ENCODE measurements at regions not wholly inside any gene's neighbourhood (a gene's known extent, or its start where the extent isn't known, plus 50 kb on each side); places are given as distances from the start of the nearest gene placed in this dataset.
A peak's percentile ranks its signal among the peaks of the same experiment; 100 is the strongest.

GRCh38 chr2:195029804-195030654, 627.0 kb upstream of the SLC39A10 start:
- Histone ChIP-seq H3K9ac (ENCODE audit: low read length) (no peak overlapping the region), H3K4me2 (ENCODE audit: low read length, poor library complexity, severe bottlenecking) (no peak overlapping the region), H3K36me3 (ENCODE audit: control insufficient read depth in 1 of 2, insufficient read depth in 2 of 2, low read depth in 1 of 2, low read length in 2 of 2) (no peaks in the 10 kb centered on the region), H3K79me1 (replicated peaks; ENCODE audit: low read length, poor library complexity, severe bottlenecking) (no peaks in the 10 kb centered on the region), H3K4me1 (ENCODE audit: control insufficient read depth, insufficient read depth, low read depth, low read length) (no peaks in the 10 kb centered on the region), H2AK5ac (ENCODE audit: low read length, severe bottlenecking) (no peak overlapping the region), H2BK120ac (ENCODE audit: low read depth, low read length) (no peak overlapping the region), H2BK12ac (ENCODE audit: low read length in 2 of 2) (no peak overlapping the region), H4K91ac (ENCODE audit: low read length) (no peak overlapping the region), H3K4ac (ENCODE audit: low read depth in 1 of 2, low read length in 2 of 2) (no peak overlapping the region), H3K9me3 (ENCODE audit: control insufficient read depth, low read length) (no peaks in the 10 kb centered on the region), H3K4me3 (ENCODE audit: insufficient read depth in 1 of 2, low read depth in 1 of 2, low read length in 2 of 2) (no peak overlapping the region), H3K23ac (ENCODE audit: low read length in 2 of 2) (no peak overlapping the region), H3K27ac (ENCODE audit: low read length, poor library complexity, severe bottlenecking) (no peak overlapping the region), H3K18ac (ENCODE audit: low read depth in 1 of 2, low read length in 2 of 2) (no peak overlapping the region), H2BK15ac (ENCODE audit: low read depth, poor library complexity, severe bottlenecking) (no peak overlapping the region), H2AFZ (ENCODE audit: low read depth, low read length) (no peak overlapping the region), H4K8ac (ENCODE audit: low read length) (no peak overlapping the region), H3K14ac (ENCODE audit: low read length in 2 of 2) (no peak overlapping the region), H3K27me3 (ENCODE audit: control insufficient read depth in 1 of 2, insufficient read depth in 1 of 2, low read length in 2 of 2) (no peaks in the 10 kb centered on the region), H2BK5ac (ENCODE audit: low read depth, low read length, poor library complexity, severe bottlenecking) (no peak overlapping the region)
- no CpG with 5 or more reads among the region's 4 CpGs for WGBS
- DNase-seq, result no peak

DNA sequence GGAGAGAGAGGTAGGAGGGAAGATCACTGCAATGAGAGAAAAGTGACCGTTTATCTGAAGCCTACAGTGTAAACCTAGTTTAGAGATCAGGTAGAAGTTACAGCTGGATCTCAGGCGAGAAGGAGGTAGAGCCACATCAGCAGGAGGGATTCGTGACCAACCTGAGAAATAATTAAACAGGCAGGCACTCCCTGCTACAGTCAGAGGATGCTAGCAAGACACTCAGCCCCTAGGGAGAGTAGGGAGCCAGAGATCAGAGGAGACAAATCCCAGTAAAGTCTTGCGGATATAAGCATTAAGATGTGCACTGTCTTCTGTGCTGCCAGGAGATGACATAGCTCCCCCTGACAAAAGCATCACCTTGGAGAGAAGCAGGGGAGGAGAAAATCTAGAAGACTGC, 629.1 kb upstream of the SLC39A10 start:
- H3K9ac ChIP-seq (ENCODE audit: low read length), result no peak overlapping the region
- no peak overlapping the region for H2BK5ac ChIP-seq (ENCODE audit: low read depth, low read length, poor library complexity, severe bottlenecking)
- H3K23ac ChIP-seq (ENCODE audit: low read length in 2 of 2), result no peak overlapping the region
- no peak overlapping the region for H3K4me3 ChIP-seq (ENCODE audit: insufficient read depth in 1 of 2, low read depth in 1 of 2, low read length in 2 of 2)
- no peak overlapping the region for H3K14ac ChIP-seq (ENCODE audit: low read length in 2 of 2)
- no peak overlapping the region for H2AFZ ChIP-seq (ENCODE audit: low read depth, low read length)
- no peaks in the 10 kb centered on the region for H3K79me1 ChIP-seq (replicated peaks; ENCODE audit: low read length, poor library complexity, severe bottlenecking)
- no peaks in the 10 kb centered on the region for H3K36me3 ChIP-seq (ENCODE audit: control insufficient read depth in 1 of 2, insufficient read depth in 2 of 2, low read depth in 1 of 2, low read length in 2 of 2)
- no peak overlapping the region for H3K4ac ChIP-seq (ENCODE audit: low read depth in 1 of 2, low read length in 2 of 2)
- no peak overlapping the region for H3K27ac ChIP-seq (ENCODE audit: low read length, poor library complexity, severe bottlenecking)
- no peak overlapping the region for H4K8ac ChIP-seq (ENCODE audit: low read length)
- WGBS, result 70% methylated on average over 4 of the region's 4 CpGs
- H3K4me1 ChIP-seq (ENCODE audit: control insufficient read depth, insufficient read depth, low read depth, low read length), result no peaks in the 10 kb centered on the region
- no peaks in the 10 kb centered on the region for H3K9me3 ChIP-seq (ENCODE audit: control insufficient read depth, low read length)
- no peak overlapping the region for H2BK12ac ChIP-seq (ENCODE audit: low read length in 2 of 2)
- no peak overlapping the region for H3K18ac ChIP-seq (ENCODE audit: low read depth in 1 of 2, low read length in 2 of 2)
- H4K91ac ChIP-seq (ENCODE audit: low read length), result no peak overlapping the region
- no peak for DNase-seq
- no peak overlapping the region for H2BK15ac ChIP-seq (ENCODE audit: low read depth, poor library complexity, severe bottlenecking)
- H2AK5ac ChIP-seq (ENCODE audit: low read length, severe bottlenecking), result no peak overlapping the region
- no peak overlapping the region for H3K4me2 ChIP-seq (ENCODE audit: low read length, poor library complexity, severe bottlenecking)
- H3K27me3 ChIP-seq (ENCODE audit: control insufficient read depth in 1 of 2, insufficient read depth in 1 of 2, low read length in 2 of 2), result no peaks in the 10 kb centered on the region
- no peak overlapping the region for H2BK120ac ChIP-seq (ENCODE audit: low read depth, low read length)

DNA sequence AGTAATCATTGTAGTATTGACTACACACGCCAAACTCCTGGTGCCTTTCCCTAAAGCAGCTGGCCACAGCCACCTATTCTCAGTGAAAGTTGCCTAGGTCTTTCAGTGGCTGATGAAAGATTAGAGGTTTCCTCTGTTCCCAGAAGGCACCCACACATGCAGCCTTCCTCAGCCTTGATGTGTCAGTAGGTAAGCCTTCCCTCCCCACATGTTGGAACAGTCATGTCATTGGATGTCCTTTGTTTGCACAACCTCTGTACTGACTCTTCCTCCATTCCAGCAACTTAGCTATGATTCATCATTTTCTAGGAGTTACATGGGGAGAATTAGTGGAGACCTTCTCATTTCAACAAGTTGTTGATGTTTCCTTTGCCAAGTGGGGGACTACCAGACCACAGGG, 630.8 kb upstream of the SLC39A10 start:
- H3K4me2 ChIP-seq (ENCODE audit: low read length, poor library complexity, severe bottlenecking), result no peak overlapping the region
- H3K27ac ChIP-seq (ENCODE audit: low read length, poor library complexity, severe bottlenecking), result no peak overlapping the region
- H3K14ac ChIP-seq (ENCODE audit: low read length in 2 of 2), result no peak overlapping the region
- H3K79me1 ChIP-seq (replicated peaks; ENCODE audit: low read length, poor library complexity, severe bottlenecking), result no peaks in the 10 kb centered on the region
- 100% methylated on average over 1 of the region's 1 CpG for WGBS
- no peaks in the 10 kb centered on the region for H3K27me3 ChIP-seq (ENCODE audit: control insufficient read depth in 1 of 2, insufficient read depth in 1 of 2, low read length in 2 of 2)
- no peak overlapping the region for H4K8ac ChIP-seq (ENCODE audit: low read length)
- H2BK120ac ChIP-seq (ENCODE audit: low read depth, low read length), result no peak overlapping the region
- H2AFZ ChIP-seq (ENCODE audit: low read depth, low read length), result no peak overlapping the region
- H3K4me1 ChIP-seq (ENCODE audit: control insufficient read depth, insufficient read depth, low read depth, low read length), result no peaks in the 10 kb centered on the region
- no peak overlapping the region for H3K23ac ChIP-seq (ENCODE audit: low read length in 2 of 2)
- H2BK5ac ChIP-seq (ENCODE audit: low read depth, low read length, poor library complexity, severe bottlenecking), result no peak overlapping the region
- no peak overlapping the region for H2BK15ac ChIP-seq (ENCODE audit: low read depth, poor library complexity, severe bottlenecking)
- no peak overlapping the region for H3K4ac ChIP-seq (ENCODE audit: low read depth in 1 of 2, low read length in 2 of 2)
- peak; percentile 28 for DNase-seq
- H2AK5ac ChIP-seq (ENCODE audit: low read length, severe bottlenecking), result no peak overlapping the region
- no peak overlapping the region for H3K4me3 ChIP-seq (ENCODE audit: insufficient read depth in 1 of 2, low read depth in 1 of 2, low read length in 2 of 2)
- no peaks in the 10 kb centered on the region for H3K36me3 ChIP-seq (ENCODE audit: control insufficient read depth in 1 of 2, insufficient read depth in 2 of 2, low read depth in 1 of 2, low read length in 2 of 2)
- H2BK12ac ChIP-seq (ENCODE audit: low read length in 2 of 2), result peak overlapping the region in 1 of 2 experiments; percentile 46
- no peak overlapping the region for H4K91ac ChIP-seq (ENCODE audit: low read length)
- no peaks in the 10 kb centered on the region for H3K9me3 ChIP-seq (ENCODE audit: control insufficient read depth, low read length)
- no peak overlapping the region for H3K18ac ChIP-seq (ENCODE audit: low read depth in 1 of 2, low read length in 2 of 2)
- H3K9ac ChIP-seq (ENCODE audit: low read length), result no peak overlapping the region

GRCh38 chr2:195022508-195022830, 634.6 kb upstream of the SLC39A10 start:
- H3K79me1 ChIP-seq (replicated peaks; ENCODE audit: low read length, poor library complexity, severe bottlenecking), result no peaks in the 10 kb centered on the region
- H4K91ac ChIP-seq (ENCODE audit: low read length), result no peak overlapping the region
- H3K4ac ChIP-seq (ENCODE audit: low read depth in 1 of 2, low read length in 2 of 2), result no peak overlapping the region
- H2BK120ac ChIP-seq (ENCODE audit: low read depth, low read length), result no peak overlapping the region
- no peak for DNase-seq
- no peak overlapping the region for H3K14ac ChIP-seq (ENCODE audit: low read length in 2 of 2)
- no peak overlapping the region for H3K9ac ChIP-seq (ENCODE audit: low read length)
- H3K4me2 ChIP-seq (ENCODE audit: low read length, poor library complexity, severe bottlenecking), result no peak overlapping the region
- H2AFZ ChIP-seq (ENCODE audit: low read depth, low read length), result no peak overlapping the region
- H3K18ac ChIP-seq (ENCODE audit: low read depth in 1 of 2, low read length in 2 of 2), result no peak overlapping the region
- H3K27me3 ChIP-seq (ENCODE audit: control insufficient read depth in 1 of 2, insufficient read depth in 1 of 2, low read length in 2 of 2), result no peaks in the 10 kb centered on the region
- H3K9me3 ChIP-seq (ENCODE audit: control insufficient read depth, low read length), result no peaks in the 10 kb centered on the region
- H3K4me1 ChIP-seq (ENCODE audit: control insufficient read depth, insufficient read depth, low read depth, low read length), result no peaks in the 10 kb centered on the region
- WGBS, result no CpG with 5 or more reads among the region's 4 CpGs
- no peak overlapping the region for H3K27ac ChIP-seq (ENCODE audit: low read length, poor library complexity, severe bottlenecking)
- no peak overlapping the region for H2BK12ac ChIP-seq (ENCODE audit: low read length in 2 of 2)
- no peak overlapping the region for H4K8ac ChIP-seq (ENCODE audit: low read length)
- no peak overlapping the region for H2BK5ac ChIP-seq (ENCODE audit: low read depth, low read length, poor library complexity, severe bottlenecking)
- no peak overlapping the region for H2AK5ac ChIP-seq (ENCODE audit: low read length, severe bottlenecking)
- no peak overlapping the region for H3K23ac ChIP-seq (ENCODE audit: low read length in 2 of 2)
- no peak overlapping the region for H3K4me3 ChIP-seq (ENCODE audit: insufficient read depth in 1 of 2, low read depth in 1 of 2, low read length in 2 of 2)
- H2BK15ac ChIP-seq (ENCODE audit: low read depth, poor library complexity, severe bottlenecking), result no peak overlapping the region
- no peaks in the 10 kb centered on the region for H3K36me3 ChIP-seq (ENCODE audit: control insufficient read depth in 1 of 2, insufficient read depth in 2 of 2, low read depth in 1 of 2, low read length in 2 of 2)
